Mucosa of stomach (tissue), 1 donor: ENCODE measurements at regions not wholly inside any gene's neighbourhood (a gene's known extent, or its start where the extent isn't known, plus 50 kb on each side); places are given as distances from the start of the nearest gene placed in this dataset.

Source experiments
- H3K27me3 ChIP-seq: one replicate; pipeline ENCODE4 v1.7.0; 2013; ENCODE audit warnings: mild to moderate bottlenecking, low read length; ENCODE audit not compliant: control insufficient read depth, insufficient read depth
- H3K36me3 ChIP-seq: one replicate; pipeline ENCODE4 v1.7.0; 2013; ENCODE audit warnings: low read length; ENCODE audit not compliant: control insufficient read depth, insufficient read depth
- H3K4me1 ChIP-seq: one replicate; pipeline ENCODE4 v1.7.0; 2013; ENCODE audit warnings: mild to moderate bottlenecking, low read length; ENCODE audit not compliant: control insufficient read depth, insufficient read depth
- H3K4me3 ChIP-seq: one replicate; pipeline ENCODE4 v1.7.0; 2013; ENCODE audit warnings: low read length
- H3K9ac ChIP-seq: one replicate; pipeline ENCODE4 v1.7.0; 2013; ENCODE audit warnings: mild to moderate bottlenecking, low read length, moderate library complexity
- H3K9me3 ChIP-seq: one replicate; pipeline ENCODE4 v1.7.0; 2013; ENCODE audit warnings: mild to moderate bottlenecking, low read length, moderate library complexity; ENCODE audit not compliant: control insufficient read depth
- donor health status: Pancreatic carcinoma.

- no peaks in the 10 kb centered on the region for H3K9me3 ChIP-seq
- no peak overlapping the region for H3K9ac ChIP-seq
- H3K4me1 ChIP-seq = no peaks in the 10 kb centered on the region
- H3K36me3 ChIP-seq = no peaks in the 10 kb centered on the region
- H3K27me3 ChIP-seq = no peaks in the 10 kb centered on the region
- H3K4me3 ChIP-seq = no peak overlapping the region
Measured at GRCh38 chr15:47502041-47502440, 215.3 kb upstream of the SEMA6D start.

- Histone ChIP-seq H3K4me1 (no peaks in the 10 kb centered on the region), H3K9me3 (no peaks in the 10 kb centered on the region), H3K36me3 (no peaks in the 10 kb centered on the region), H3K4me3 (no peak overlapping the region), H3K27me3 (no peaks in the 10 kb centered on the region), H3K9ac (no peak overlapping the region)
Measured at GRCh38 chr15:47503876-47504275, 213.4 kb upstream of the SEMA6D start.

DNA sequence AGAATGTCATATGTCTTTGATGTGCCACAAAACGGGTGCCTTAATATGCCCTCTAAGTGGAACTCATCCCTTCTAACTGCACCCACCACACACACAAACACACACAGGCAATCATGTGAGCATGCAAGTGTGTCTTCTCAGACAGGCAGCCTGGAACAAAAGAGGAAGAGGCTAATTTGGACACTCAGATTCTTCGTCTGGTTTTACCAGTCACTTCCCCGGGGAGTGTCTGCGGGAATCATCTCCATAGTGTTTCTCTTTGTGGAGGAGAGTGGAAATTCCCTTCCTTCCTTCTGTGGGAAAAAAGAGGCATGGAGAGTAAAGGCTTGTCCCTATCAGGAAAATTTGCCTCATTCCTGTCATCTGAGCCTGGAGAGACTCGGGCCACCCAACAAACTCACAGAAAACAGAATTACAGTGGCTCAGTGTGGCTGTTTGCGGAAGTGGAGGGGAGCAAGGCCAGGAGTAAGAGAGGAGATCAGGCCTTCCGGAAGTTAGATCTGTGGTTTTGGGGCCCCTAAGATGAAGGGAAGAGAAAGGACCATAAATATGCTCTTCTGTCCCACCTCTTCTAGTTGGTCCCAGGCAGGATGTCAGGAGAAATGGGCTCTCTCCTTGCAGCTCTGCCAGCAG is 212.6 kb upstream of the SEMA6D start:
- H3K36me3 ChIP-seq = no peaks in the 10 kb centered on the region
- H3K9me3 ChIP-seq = no peaks in the 10 kb centered on the region
- no peak overlapping the region for H3K4me3 ChIP-seq
- H3K9ac ChIP-seq = no peak overlapping the region
- H3K4me1 ChIP-seq = no peaks in the 10 kb centered on the region
- no peaks in the 10 kb centered on the region for H3K27me3 ChIP-seq

GRCh38 chr15:47505712-47506328 is 211.5 kb upstream of the SEMA6D start:
- no peaks in the 10 kb centered on the region for H3K9me3 ChIP-seq
- H3K27me3 ChIP-seq = no peaks in the 10 kb centered on the region
- H3K36me3 ChIP-seq = no peaks in the 10 kb centered on the region
- no peaks in the 10 kb centered on the region for H3K4me1 ChIP-seq
- no peak overlapping the region for H3K4me3 ChIP-seq
- H3K9ac ChIP-seq = no peak overlapping the region

- H3K4me1 ChIP-seq = no peaks in the 10 kb centered on the region
- H3K27me3 ChIP-seq = no peaks in the 10 kb centered on the region
- no peaks in the 10 kb centered on the region for H3K9me3 ChIP-seq
- H3K9ac ChIP-seq = no peak overlapping the region
- no peak overlapping the region for H3K4me3 ChIP-seq
- no peaks in the 10 kb centered on the region for H3K36me3 ChIP-seq
Measured at GRCh38 chr15:47506329-47507100, 210.8 kb upstream of the SEMA6D start.

GRCh38 chr15:47507221-47507985 is 209.9 kb upstream of the SEMA6D start:
- no peaks in the 10 kb centered on the region for H3K4me1 ChIP-seq
- no peak overlapping the region for H3K4me3 ChIP-seq

GRCh38 chr15:47511261-47511660 is 206.0 kb upstream of the SEMA6D start:
- Histone ChIP-seq H3K9ac (no peak overlapping the region), H3K9me3 (no peaks in the 10 kb centered on the region), H3K4me3 (no peak overlapping the region), H3K36me3 (no peaks in the 10 kb centered on the region), H3K27me3 (no peaks in the 10 kb centered on the region), H3K4me1 (no peaks in the 10 kb centered on the region)

More at GRCh38 chr15:47507221-47507985, 209.9 kb upstream of the SEMA6D start:
- no peaks in the 10 kb centered on the region for H3K36me3 ChIP-seq
- H3K9ac ChIP-seq = no peak overlapping the region
- H3K27me3 ChIP-seq = no peaks in the 10 kb centered on the region
- no peaks in the 10 kb centered on the region for H3K9me3 ChIP-seq

GRCh38 chr15:47513471-47513870 is 203.8 kb upstream of the SEMA6D start:
- Histone ChIP-seq H3K9me3 (no peaks in the 10 kb centered on the region), H3K4me1 (no peaks in the 10 kb centered on the region), H3K9ac (no peak overlapping the region), H3K36me3 (no peaks in the 10 kb centered on the region), H3K27me3 (no peaks in the 10 kb centered on the region), H3K4me3 (no peak overlapping the region)

DNA sequence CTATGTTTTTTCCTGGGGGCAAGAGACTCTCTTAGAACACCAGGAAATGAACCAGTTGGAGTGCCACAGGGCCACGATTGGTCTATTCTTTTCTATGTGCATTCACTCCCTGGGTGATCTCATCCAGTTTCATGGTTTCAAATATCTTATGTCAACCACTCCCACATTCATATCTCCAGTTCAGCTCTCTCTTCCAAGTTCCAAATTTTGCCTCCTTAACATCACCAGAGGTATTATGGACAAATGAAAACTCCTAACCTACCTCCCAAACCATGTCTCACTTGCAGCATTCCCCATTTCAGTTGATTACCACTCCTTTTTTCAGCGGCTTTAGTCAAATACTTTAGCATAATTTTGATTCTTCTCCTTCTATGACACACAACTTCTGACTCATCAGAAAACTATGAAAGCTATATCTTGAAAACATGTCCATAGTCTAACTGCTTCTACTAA is 203.1 kb upstream of the SEMA6D start:
- Histone ChIP-seq H3K4me1 (no peaks in the 10 kb centered on the region), H3K36me3 (no peaks in the 10 kb centered on the region), H3K9me3 (no peaks in the 10 kb centered on the region), H3K27me3 (no peaks in the 10 kb centered on the region), H3K9ac (no peak overlapping the region), H3K4me3 (no peak overlapping the region)

DNA sequence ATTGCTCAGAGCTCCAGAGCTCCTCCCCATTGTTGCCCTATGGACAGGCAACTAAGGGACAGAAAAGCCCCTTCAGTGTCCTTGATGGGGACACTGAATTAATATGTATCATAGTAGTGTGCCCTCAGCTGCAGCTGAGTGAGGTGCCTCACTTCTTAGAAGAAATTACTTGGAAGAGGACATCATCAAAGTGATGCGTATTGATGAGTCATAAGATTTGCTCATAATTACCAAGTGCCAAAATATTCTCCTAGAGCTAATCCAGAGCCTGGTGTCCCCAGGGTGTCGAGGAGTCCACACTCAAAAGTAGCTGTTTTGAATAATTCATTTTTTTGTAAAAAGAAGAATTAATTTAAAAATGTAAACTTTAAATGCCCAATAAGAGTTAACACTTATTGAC is 200.7 kb upstream of the SEMA6D start:
- H3K36me3 ChIP-seq = no peaks in the 10 kb centered on the region
- no peaks in the 10 kb centered on the region for H3K9me3 ChIP-seq
- no peaks in the 10 kb centered on the region for H3K27me3 ChIP-seq
- H3K4me1 ChIP-seq = no peaks in the 10 kb centered on the region
- no peak overlapping the region for H3K4me3 ChIP-seq
- no peak overlapping the region for H3K9ac ChIP-seq

DNA sequence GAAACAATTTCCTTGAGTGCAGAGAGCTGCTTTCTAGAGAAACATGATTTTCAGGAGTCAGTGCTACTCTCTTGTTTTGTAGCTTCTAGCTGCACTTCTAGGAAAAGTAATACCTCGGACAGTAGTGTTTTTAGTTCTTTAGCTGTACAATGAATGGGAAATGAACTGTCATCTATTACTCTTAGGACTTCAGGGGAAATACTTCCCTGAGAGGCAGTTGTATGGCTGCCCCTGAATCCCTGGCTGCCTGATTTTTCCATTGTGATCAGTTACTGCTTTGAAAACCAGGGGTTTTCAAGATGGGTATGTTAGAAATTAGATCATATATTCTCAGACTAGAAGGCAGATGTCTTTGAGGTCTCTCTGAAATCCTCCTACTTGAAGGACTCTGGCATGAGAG is 200.3 kb upstream of the SEMA6D start:
- no peaks in the 10 kb centered on the region for H3K4me1 ChIP-seq
- H3K9me3 ChIP-seq = no peaks in the 10 kb centered on the region
- no peak overlapping the region for H3K4me3 ChIP-seq
- H3K9ac ChIP-seq = no peak overlapping the region
- no peaks in the 10 kb centered on the region for H3K36me3 ChIP-seq
- H3K27me3 ChIP-seq = no peaks in the 10 kb centered on the region

DNA sequence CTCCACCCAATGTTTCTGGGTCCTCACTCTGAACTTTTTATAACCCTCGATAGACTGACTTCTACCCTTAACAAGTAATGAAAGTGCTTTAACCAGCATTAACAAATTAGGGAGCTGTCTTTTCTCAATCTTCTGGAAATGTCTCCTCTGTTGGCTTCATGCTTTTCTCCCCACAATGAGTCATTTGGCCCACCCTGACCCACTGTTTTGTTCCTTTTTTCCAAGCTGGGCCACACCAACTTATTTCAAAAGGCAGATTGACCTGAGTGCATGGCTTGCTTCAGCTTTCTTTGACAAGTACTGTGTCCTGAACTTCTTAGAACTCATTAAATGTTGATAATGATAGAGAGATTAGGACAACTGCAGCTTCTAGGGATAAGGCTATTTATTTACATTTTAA is 199.6 kb upstream of the SEMA6D start:
- no peaks in the 10 kb centered on the region for H3K36me3 ChIP-seq
- no peaks in the 10 kb centered on the region for H3K4me1 ChIP-seq
- no peaks in the 10 kb centered on the region for H3K9me3 ChIP-seq
- H3K27me3 ChIP-seq = no peaks in the 10 kb centered on the region
- no peak overlapping the region for H3K4me3 ChIP-seq
- H3K9ac ChIP-seq = no peak overlapping the region
